DND-41 (cell line): ENCODE measurements at regions not wholly inside any gene's neighbourhood (a gene's known extent, or its start where the extent isn't known, plus 50 kb on each side); places are given as distances from the start of the nearest gene placed in this dataset.

Source experiments
- EZH2 ChIP-seq: IDR thresholded peaks from 3 replicates; pipeline ENCODE4 v1.6.1; 2012; ENCODE audit warnings: borderline replicate concordance, low read depth, mild to moderate bottlenecking, moderate library complexity, low read length, inconsistent platforms; ENCODE audit not compliant: severe bottlenecking
- TF ChIP-seq, protein P1 (sequence below): IDR thresholded peaks from 2 replicates; pipeline ENCODE4 v1.5.1; 2012; ENCODE audit warnings: borderline replicate concordance, low read length, moderate library complexity, mild to moderate bottlenecking; ENCODE audit not compliant: poor library complexity, severe bottlenecking; ENCODE audit errors: extremely low read depth

DNA sequence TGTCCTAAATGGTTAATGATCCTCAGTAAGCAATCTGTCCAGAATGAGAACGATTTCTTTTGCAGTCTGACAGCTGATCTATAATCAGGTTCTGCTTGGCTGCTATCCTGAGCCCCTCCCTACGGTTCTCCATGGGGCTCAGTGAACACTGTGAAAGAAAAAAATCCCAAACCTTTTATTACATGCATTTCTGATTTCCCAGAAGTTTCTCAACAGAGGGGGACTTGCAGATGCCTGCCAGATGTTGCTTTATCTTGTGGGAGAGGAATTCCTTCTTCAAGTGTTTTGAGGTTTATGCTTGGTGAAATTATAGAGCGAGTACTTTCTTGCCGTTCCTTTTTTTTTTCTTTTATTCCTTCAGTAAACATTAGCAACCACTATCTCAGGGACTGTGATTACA is 531.9 kb upstream of the ISX start:
- TF ChIP-seq, protein P1, sequence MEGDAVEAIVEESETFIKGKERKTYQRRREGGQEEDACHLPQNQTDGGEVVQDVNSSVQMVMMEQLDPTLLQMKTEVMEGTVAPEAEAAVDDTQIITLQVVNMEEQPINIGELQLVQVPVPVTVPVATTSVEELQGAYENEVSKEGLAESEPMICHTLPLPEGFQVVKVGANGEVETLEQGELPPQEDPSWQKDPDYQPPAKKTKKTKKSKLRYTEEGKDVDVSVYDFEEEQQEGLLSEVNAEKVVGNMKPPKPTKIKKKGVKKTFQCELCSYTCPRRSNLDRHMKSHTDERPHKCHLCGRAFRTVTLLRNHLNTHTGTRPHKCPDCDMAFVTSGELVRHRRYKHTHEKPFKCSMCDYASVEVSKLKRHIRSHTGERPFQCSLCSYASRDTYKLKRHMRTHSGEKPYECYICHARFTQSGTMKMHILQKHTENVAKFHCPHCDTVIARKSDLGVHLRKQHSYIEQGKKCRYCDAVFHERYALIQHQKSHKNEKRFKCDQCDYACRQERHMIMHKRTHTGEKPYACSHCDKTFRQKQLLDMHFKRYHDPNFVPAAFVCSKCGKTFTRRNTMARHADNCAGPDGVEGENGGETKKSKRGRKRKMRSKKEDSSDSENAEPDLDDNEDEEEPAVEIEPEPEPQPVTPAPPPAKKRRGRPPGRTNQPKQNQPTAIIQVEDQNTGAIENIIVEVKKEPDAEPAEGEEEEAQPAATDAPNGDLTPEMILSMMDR: no peak
- TF ChIP-seq EZH2: no peak
